PC-9 (cell line): ENCODE measurements at regions not wholly inside any gene's neighbourhood (a gene's known extent, or its start where the extent isn't known, plus 50 kb on each side); places are given as distances from the start of the nearest gene placed in this dataset.

Experiments
- BruUV-seq: library from RNA; stranded (reverse); fragments of 400-500 nt; replicated peaks from 2 replicates; lab custom pipeline; 2021; lab: Mats Ljungman, UMichigan
- CTCF ChIA-PET: fragments of 300-600 bp; sonication (Branson Sonifier 250); formaldehyde crosslinking; loops from one replicate; lab custom pipeline; 2022; ENCODE audit warnings: antibody characterized with exemption; lab: Charles Lee
- POLR2A ChIA-PET: fragments of 300-600 bp; sonication (Branson Sonifier 250); formaldehyde crosslinking; loops from one replicate; lab custom pipeline; 2022; ENCODE audit warnings: antibody characterized with exemption; ENCODE audit not compliant: unreplicated experiment; lab: Charles Lee
- DNase-seq, 2 experiments: peaks; one replicate each; pipeline versions ENCODE4 v3.0.0 to v3.0.0-alpha.2; 2015 to 2022; ENCODE audit warnings: mixed read lengths in 1 of 2
- H2AFZ ChIP-seq: fragments of 200-600 bp; sonication (generic); 2 replicates; pipeline ENCODE4 v1.8.1; 2017; ENCODE audit warnings: antibody characterized with exemption
- H3F3A ChIP-seq: fragments of 200-600 bp; sonication (generic); 2 replicates; pipeline ENCODE4 v1.8.1; 2017; ENCODE audit warnings: antibody characterized with exemption, mild to moderate bottlenecking, low read depth; ENCODE audit not compliant: insufficient read depth
- H3K27ac ChIP-seq: fragments of 200-600 bp; sonication (generic); 2 replicates; pipeline ENCODE4 v1.6.1; 2016; ENCODE audit warnings: mixed run types
- H3K27me3 ChIP-seq: fragments of 200-600 bp; sonication (generic); 2 replicates; pipeline ENCODE4 v1.6.1; 2016; ENCODE audit warnings: low read depth, mixed run types; ENCODE audit not compliant: insufficient read depth
- H3K36me3 ChIP-seq: fragments of 200-600 bp; sonication (generic); 2 replicates; pipeline ENCODE4 v1.6.1; 2016; ENCODE audit warnings: low read depth, mixed run types
- H3K4me1 ChIP-seq: fragments of 200-600 bp; sonication (generic); replicated peaks from 2 replicates; pipeline ENCODE4 v1.6.1; 2016; ENCODE audit warnings: mixed run types; ENCODE audit not compliant: insufficient read depth
- H3K4me2 ChIP-seq: fragments of 200-600 bp; sonication (generic); 2 replicates; pipeline ENCODE4 v1.6.1; 2017; ENCODE audit warnings: mixed run types
- H3K4me3 ChIP-seq: fragments of 200-600 bp; sonication (generic); 2 replicates; pipeline ENCODE4 v1.6.1; 2016; ENCODE audit warnings: mixed run types
- H3K79me2 ChIP-seq: fragments of 200-600 bp; sonication (generic); 2 replicates; pipeline ENCODE4 v1.6.1; 2017; ENCODE audit warnings: low read depth, mixed run types
- H3K9me2 ChIP-seq: fragments of 200-600 bp; sonication (generic); 2 replicates; pipeline ENCODE4 v1.8.1; 2017; ENCODE audit warnings: mild to moderate bottlenecking; ENCODE audit not compliant: insufficient read depth
- H3K9me3 ChIP-seq: fragments of 200-600 bp; sonication (generic); 2 replicates; pipeline ENCODE4 v1.8.1; 2016; ENCODE audit warnings: low read depth; ENCODE audit not compliant: insufficient read depth
- H4K20me1 ChIP-seq: fragments of 200-600 bp; sonication (generic); 2 replicates; pipeline ENCODE4 v1.8.1; 2017; ENCODE audit not compliant: insufficient read depth
- EZH2 ChIP-seq: fragments of 200-600 bp; sonication (generic); IDR thresholded peaks from 2 replicates; pipeline ENCODE4 v1.8.0; 2017; ENCODE audit warnings: antibody characterized with exemption, low read depth
- intact Hi-C: fragments of 100-400 bp; cut with micrococcal nuclease; formaldehyde crosslinking; loops from one replicate; pipeline ENCODE4 v1.10.0; 2022; ENCODE audit not compliant: unreplicated experiment
- TF ChIP-seq, protein P1 (sequence below): fragments of 200-600 bp; sonication (generic); conservative IDR thresholded peaks from 2 replicates; pipeline ENCODE4 v1.6.1; 2017; ENCODE audit warnings: mixed run types, antibody characterized with exemption, mild to moderate bottlenecking, moderate library complexity

DNA sequence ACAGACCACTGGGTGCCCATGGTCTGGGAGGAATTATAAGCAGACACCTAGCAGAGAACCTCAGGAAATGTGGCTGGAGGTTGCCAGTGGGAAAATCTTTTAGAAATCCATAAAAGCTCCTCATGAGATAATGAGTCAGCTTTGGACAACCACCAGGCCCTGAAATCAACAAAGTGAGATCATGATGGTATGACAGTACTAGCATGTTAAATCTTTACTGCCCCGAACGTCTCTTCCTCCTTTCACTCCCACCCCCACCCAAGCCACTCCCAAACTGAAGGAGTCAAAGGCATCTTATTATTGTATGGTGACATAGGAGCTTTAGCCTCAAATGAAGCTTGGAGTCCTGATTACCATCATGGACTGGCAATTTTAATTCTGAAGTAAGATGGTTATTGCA lies 240.0 kb downstream of the DIO2 start:
- H3K4me2 ChIP-seq, result no peak overlapping the region
- ChIA-PET CTCF (no interaction called here), POLR2A (no interaction called here)
- H3K79me2 ChIP-seq, result no peaks in the 10 kb centered on the region
- no peaks in the 10 kb centered on the region for H3K9me2 ChIP-seq
- H4K20me1 ChIP-seq, result no peaks in the 10 kb centered on the region
- no peaks in the 10 kb centered on the region for H3K9me3 ChIP-seq
- DNase-seq, result no peak
- H3K27me3 ChIP-seq, result no peaks in the 10 kb centered on the region
- intact Hi-C loops, result no loop called here
- H3K4me3 ChIP-seq, result no peak overlapping the region
- no peak overlapping the region for H2AFZ ChIP-seq
- H3K36me3 ChIP-seq, result no peaks in the 10 kb centered on the region
- no peaks in the 10 kb centered on the region for H3F3A ChIP-seq
- TF ChIP-seq EZH2, result no peak
- TF ChIP-seq, protein P1, sequence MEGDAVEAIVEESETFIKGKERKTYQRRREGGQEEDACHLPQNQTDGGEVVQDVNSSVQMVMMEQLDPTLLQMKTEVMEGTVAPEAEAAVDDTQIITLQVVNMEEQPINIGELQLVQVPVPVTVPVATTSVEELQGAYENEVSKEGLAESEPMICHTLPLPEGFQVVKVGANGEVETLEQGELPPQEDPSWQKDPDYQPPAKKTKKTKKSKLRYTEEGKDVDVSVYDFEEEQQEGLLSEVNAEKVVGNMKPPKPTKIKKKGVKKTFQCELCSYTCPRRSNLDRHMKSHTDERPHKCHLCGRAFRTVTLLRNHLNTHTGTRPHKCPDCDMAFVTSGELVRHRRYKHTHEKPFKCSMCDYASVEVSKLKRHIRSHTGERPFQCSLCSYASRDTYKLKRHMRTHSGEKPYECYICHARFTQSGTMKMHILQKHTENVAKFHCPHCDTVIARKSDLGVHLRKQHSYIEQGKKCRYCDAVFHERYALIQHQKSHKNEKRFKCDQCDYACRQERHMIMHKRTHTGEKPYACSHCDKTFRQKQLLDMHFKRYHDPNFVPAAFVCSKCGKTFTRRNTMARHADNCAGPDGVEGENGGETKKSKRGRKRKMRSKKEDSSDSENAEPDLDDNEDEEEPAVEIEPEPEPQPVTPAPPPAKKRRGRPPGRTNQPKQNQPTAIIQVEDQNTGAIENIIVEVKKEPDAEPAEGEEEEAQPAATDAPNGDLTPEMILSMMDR, result no peak
- no peak overlapping the region for H3K27ac ChIP-seq
- BruUV-seq, result no TSS peak
- H3K4me1 ChIP-seq, result no peaks in the 10 kb centered on the region

DNA sequence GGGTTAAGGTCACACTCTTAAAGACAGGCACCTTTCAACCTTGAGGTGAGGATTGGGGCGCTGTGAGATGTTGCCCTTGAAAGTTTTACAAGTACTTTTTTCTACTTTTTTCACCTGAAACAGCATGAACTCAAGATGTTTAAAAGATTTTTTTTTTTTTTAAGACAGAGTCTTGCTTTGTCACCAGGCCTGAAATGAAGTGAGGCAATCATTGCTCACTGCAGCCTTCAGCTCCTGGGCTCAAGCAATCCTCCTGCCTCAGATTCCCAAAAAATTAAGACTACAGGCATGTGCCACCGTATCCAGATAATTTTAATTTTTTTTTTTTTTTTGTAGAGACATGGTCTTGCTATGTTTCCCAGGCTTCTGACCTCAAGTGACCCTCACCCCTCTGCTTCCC lies 243.9 kb downstream of the DIO2 start:
- H3K9me2 ChIP-seq, result no peaks in the 10 kb centered on the region
- no peaks in the 10 kb centered on the region for H3K79me2 ChIP-seq
- no peaks in the 10 kb centered on the region for H3F3A ChIP-seq
- H3K4me1 ChIP-seq, result no peaks in the 10 kb centered on the region
- no peak overlapping the region for H3K4me3 ChIP-seq
- CTCF ChIA-PET, result no interaction called here
- H2AFZ ChIP-seq, result no peak overlapping the region
- POLR2A ChIA-PET, result no interaction called here
- H3K27ac ChIP-seq, result no peak overlapping the region
- no peak overlapping the region for H3K4me2 ChIP-seq
- H3K27me3 ChIP-seq, result no peaks in the 10 kb centered on the region
- no peaks in the 10 kb centered on the region for H3K36me3 ChIP-seq
- DNase-seq, result no peak
- no TSS peak for BruUV-seq
- H4K20me1 ChIP-seq, result no peaks in the 10 kb centered on the region
- no peak for TF ChIP-seq EZH2
- TF ChIP-seq, protein P1, result no peak
- intact Hi-C loops, result no loop called here
- no peaks in the 10 kb centered on the region for H3K9me3 ChIP-seq

DNA sequence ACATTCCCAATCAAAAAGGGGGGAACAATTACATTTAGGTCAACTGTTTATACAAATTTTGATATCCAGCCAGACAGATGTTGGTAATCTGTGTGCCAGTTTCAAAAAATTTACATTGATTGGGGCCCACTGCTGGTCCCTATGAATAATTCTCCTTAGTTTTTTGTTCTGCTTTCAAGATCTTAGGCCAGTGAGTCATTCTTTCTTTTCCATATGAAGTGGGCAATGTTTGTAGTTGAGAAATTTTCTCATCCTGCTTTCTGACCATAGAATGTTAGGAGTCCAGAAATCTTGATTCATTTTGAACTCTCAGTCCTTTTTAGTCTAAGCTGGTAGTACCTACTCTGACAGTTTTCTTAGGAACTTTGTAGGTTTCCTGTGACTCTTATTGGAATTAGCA lies 244.3 kb downstream of the DIO2 start:
- no peaks in the 10 kb centered on the region for H3K27me3 ChIP-seq
- H3K79me2 ChIP-seq, result no peaks in the 10 kb centered on the region
- H3K9me3 ChIP-seq, result no peaks in the 10 kb centered on the region
- no peak overlapping the region for H3K4me2 ChIP-seq
- BruUV-seq, result no TSS peak
- DNase-seq, result no peak
- intact Hi-C loops, result no loop called here
- H3K4me1 ChIP-seq, result no peaks in the 10 kb centered on the region
- no peak overlapping the region for H3K27ac ChIP-seq
- H2AFZ ChIP-seq, result no peak overlapping the region
- no peaks in the 10 kb centered on the region for H3K36me3 ChIP-seq
- POLR2A ChIA-PET, result no interaction called here
- H3K4me3 ChIP-seq, result no peak overlapping the region
- no peak for TF ChIP-seq EZH2
- no peaks in the 10 kb centered on the region for H4K20me1 ChIP-seq
- CTCF ChIA-PET, result no interaction called here
- H3K9me2 ChIP-seq, result no peaks in the 10 kb centered on the region
- H3F3A ChIP-seq, result no peaks in the 10 kb centered on the region

DNA sequence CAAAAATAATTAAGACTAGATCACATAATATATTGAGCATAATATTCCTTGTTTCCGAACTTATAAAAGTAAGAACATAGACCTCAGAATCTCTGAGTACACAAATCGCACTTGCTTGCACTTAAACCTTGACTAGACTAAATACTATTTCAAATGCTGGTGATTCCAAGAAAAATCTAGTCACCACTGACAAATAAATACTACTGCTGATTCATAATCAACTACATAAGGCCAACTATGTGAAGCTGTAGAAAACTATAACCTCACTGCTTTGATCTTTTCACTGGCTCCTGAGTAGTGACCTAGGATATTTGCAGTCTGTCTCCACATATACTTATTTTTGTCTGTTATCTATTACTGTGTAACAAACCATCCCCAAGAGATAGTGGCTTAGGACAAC lies 245.4 kb downstream of the DIO2 start:
- CTCF ChIA-PET, result no interaction called here
- no TSS peak for BruUV-seq

More for the DNA sequence above, 245.4 kb downstream of the DIO2 start:
- Histone ChIP-seq H3K27ac (no peak overlapping the region), H2AFZ (no peak overlapping the region), H3K4me3 (no peak overlapping the region), H3K36me3 (no peaks in the 10 kb centered on the region), H3K9me3 (no peaks in the 10 kb centered on the region), H3K4me1 (no peaks in the 10 kb centered on the region), H3K4me2 (no peak overlapping the region), H3K79me2 (no peaks in the 10 kb centered on the region), H3K9me2 (no peaks in the 10 kb centered on the region), H3K27me3 (no peaks in the 10 kb centered on the region), H4K20me1 (no peaks in the 10 kb centered on the region), H3F3A (no peaks in the 10 kb centered on the region)
- no peak for TF ChIP-seq EZH2
- TF ChIP-seq, protein P1, result no peak
- no peak for DNase-seq
- intact Hi-C loops, result no loop called here
- POLR2A ChIA-PET, result no interaction called here
